Pancreas (tissue), 10 donors: ENCODE measurements at regions not wholly inside any gene's neighbourhood (a gene's known extent, or its start where the extent isn't known, plus 50 kb on each side); places are given as distances from the start of the nearest gene placed in this dataset.

Experiments
- ATAC-seq, 4 donors: fragments of 200-7000 bp; cut with Tn5 transposase; one replicate each; pipeline versions ENCODE4 v1.8.0 to v1.9.1; 2020; ENCODE audit warnings: mild to moderate bottlenecking in 4 of 4, moderate library complexity in 4 of 4
- DNase-seq, 6 donors: peaks; one replicate each; pipeline ENCODE4 v3.0.0-alpha.2; 2020
- FAIRE-seq: peaks from 2 replicates; lab custom pipeline; 2012; peaks lifted over from hg19 to GRCh38; lab: Jason Lieb, UNC
- H3K27ac ChIP-seq, 4 donors: fragments of 200-600 bp; sonication (generic); 1 replicate in 3 of 4; 2 replicates in 1 of 4; pipeline versions ENCODE4 v1.5.0 to v1.8.0; 2020
- H3K27me3 ChIP-seq, 4 donors: fragments of 200-600 bp; one replicate each; pipeline ENCODE4 v1.8.0; 2021
- H3K36me3 ChIP-seq, 3 donors: fragments of 200-600 bp; sonication (generic) in 1 of 3; one replicate each; pipeline versions ENCODE4 v1.5.0 to v1.8.0; 2020 to 2021
- H3K4me1 ChIP-seq, 3 donors: fragments of 200-600 bp; one replicate each; pipeline ENCODE4 v1.8.0; 2021
- H3K4me3 ChIP-seq, 4 donors: fragments of 200-600 bp; sonication (generic) in 2 of 4; one replicate each; pipeline versions ENCODE4 v1.5.0 to v1.8.0; 2020 to 2021
- H3K9me3 ChIP-seq, 4 donors: fragments of 200-600 bp; one replicate each; pipeline ENCODE4 v1.8.0; 2021
- CTCF ChIP-seq, 4 donors: fragments of 200-600 bp; sonication (generic) in 3 of 4; IDR thresholded peaks; one replicate each; pipeline versions ENCODE4 v1.5.0 to v1.8.0; 2021; ENCODE audit warnings: antibody characterized with exemption in 4 of 4
- WGBS, 2 donors: extraction: QIAGEN DNeasy Blood & Tissue Kit; methylation state at CpG; one replicate each; pipeline ENCODE4 v1.1.7; 2013; 5-methylcytosine and 5-hydroxymethylcytosine counted together
- intact Hi-C, 3 donors: fragments of 100-400 bp; cut with DNase I; formaldehyde crosslinking; loops; one replicate each; pipeline versions ENCODE4 v1.11.1 to v1.14.2; 2022
- donor health status: healthy with polysubstance abuse.
- donor health status: DM: no; HTN: no; CAD: no; lungs with moderate emphysema.
- donor health status: DM: no; HTN: no; CAD: no.
- donor health status: control.
- donor health status: control.
- donor health status: Bipolar disorder and iron deficiency.
- donor health status: DM: yes; HTN: yes; CAD: no.
- donor health status: DM: no; HTN: no; CAD: no.
- donor health status: DM: no; HTN: no; CAD: no.
- donor health status: DM: yes; HTN: yes; CAD: no.

GRCh38 chr3:3556078-3556477 lies 243.2 kb upstream of the LRRN1 start:
- no peak for TF ChIP-seq CTCF (IDR thresholded peaks at IDR 0.05)
- FAIRE-seq, result no peak
- intact Hi-C loops, result no loop called here
- H3K27me3 ChIP-seq, result no peaks in the 10 kb centered on the region
- WGBS, 2 donors, result 72 to 79% methylated on average over 3 of the region's 3 CpGs
- no peaks in the 10 kb centered on the region for H3K36me3 ChIP-seq
- no peaks in the 10 kb centered on the region for H3K4me1 ChIP-seq
- no peak overlapping the region for H3K4me3 ChIP-seq
- no peak for DNase-seq
- no peaks in the 10 kb centered on the region for H3K9me3 ChIP-seq
- ATAC-seq, result no peak
- no peak overlapping the region for H3K27ac ChIP-seq

GRCh38 chr3:3553236-3553635 lies 246.0 kb upstream of the LRRN1 start:
- FAIRE-seq, result no peak
- intact Hi-C loops, result no loop called here
- 77 to 89% methylated on average over 6 of the region's 6 CpGs for WGBS, 2 donors

GRCh38 chr3:3552761-3553160 lies 246.5 kb upstream of the LRRN1 start:
- DNase-seq (no peak), FAIRE-seq (no peak), ATAC-seq (no peak)
- Histone ChIP-seq H3K9me3 (no peaks in the 10 kb centered on the region), H3K36me3 (no peaks in the 10 kb centered on the region), H3K27me3 (no peaks in the 10 kb centered on the region), H3K4me1 (no peaks in the 10 kb centered on the region), H3K4me3 (no peak overlapping the region), H3K27ac (no peak overlapping the region)
- no peak for TF ChIP-seq CTCF (IDR thresholded peaks at IDR 0.05)
- 64 to 77% methylated on average over 3 of the region's 3 CpGs for WGBS, 2 donors
- intact Hi-C loops, result no loop called here

More at GRCh38 chr3:3553236-3553635, 246.0 kb upstream of the LRRN1 start:
- H3K4me1 ChIP-seq, result no peaks in the 10 kb centered on the region
- H3K27me3 ChIP-seq, result no peaks in the 10 kb centered on the region
- DNase-seq (no peak), ATAC-seq (no peak)
- TF ChIP-seq CTCF (IDR thresholded peaks at IDR 0.05), result no peak
- H3K27ac ChIP-seq, result no peak overlapping the region
- no peak overlapping the region for H3K4me3 ChIP-seq
- H3K36me3 ChIP-seq, result no peaks in the 10 kb centered on the region
- H3K9me3 ChIP-seq, result no peaks in the 10 kb centered on the region

- no peak for ATAC-seq
- H3K9me3 ChIP-seq, result no peaks in the 10 kb centered on the region
- TF ChIP-seq CTCF (IDR thresholded peaks at IDR 0.05), result no peak
- H3K27me3 ChIP-seq, result no peaks in the 10 kb centered on the region
- H3K36me3 ChIP-seq, result no peaks in the 10 kb centered on the region
- no peaks in the 10 kb centered on the region for H3K4me1 ChIP-seq
- no peak for DNase-seq
- no peak for FAIRE-seq
- no peak overlapping the region for H3K4me3 ChIP-seq
- intact Hi-C loops, result no loop called here
- H3K27ac ChIP-seq, result no peak overlapping the region
These were observed 247.2 kb upstream of the LRRN1 start for GRCh38 chr3:3551981-3552380.

- no peak for FAIRE-seq
- intact Hi-C loops, result no loop called here
- 56 to 72% methylated on average over 2 of the region's 2 CpGs for WGBS, 2 donors
- H3K27ac ChIP-seq, result no peak overlapping the region
- no peak for TF ChIP-seq CTCF (IDR thresholded peaks at IDR 0.05)
- ATAC-seq, result no peak
- DNase-seq, result no peak
- H3K36me3 ChIP-seq, result no peaks in the 10 kb centered on the region
- H3K9me3 ChIP-seq, result no peaks in the 10 kb centered on the region
- no peaks in the 10 kb centered on the region for H3K4me1 ChIP-seq
- H3K4me3 ChIP-seq, result no peak overlapping the region
- H3K27me3 ChIP-seq, result no peaks in the 10 kb centered on the region
These were observed 253.9 kb upstream of the LRRN1 start for GRCh38 chr3:3545360-3545759.
